AG04449 (cell line): ENCODE measurements at regions not wholly inside any gene's neighbourhood (a gene's known extent, or its start where the extent isn't known, plus 50 kb on each side); places are given as distances from the start of the nearest gene placed in this dataset.

Source experiments
- CTCF ChIA-PET: fragments of 350-600 bp; formaldehyde crosslinking; extraction: SDS; loops from one replicate; lab custom pipeline; 2021; ENCODE audit warnings: antibody characterized with exemption; lab: Yijun Ruan, JAX
- POLR2A ChIA-PET: fragments of 400-600, 350-600 bp; formaldehyde crosslinking; extraction: SDS; loops from one replicate; lab custom pipeline; 2020; ENCODE audit warnings: antibody characterized with exemption, inconsistent platforms; lab: Yijun Ruan, JAX
- DNase-seq: peaks from one replicate; pipeline ENCODE4 v3.0.0-alpha.2; 2010; ENCODE audit warnings: low read depth, low spot score
- H3K4me3 ChIP-seq: 2 replicates; pipeline ENCODE4 v1.5.1; 2011; ENCODE audit warnings: low read depth, mild to moderate bottlenecking, control low read depth, low read length
- TF ChIP-seq, protein P1 (sequence below): IDR thresholded peaks from one replicate; pipeline ENCODE4 v1.5.1; 2011; ENCODE audit warnings: mild to moderate bottlenecking, moderate library complexity, low read length, control low read depth, inconsistent platforms; ENCODE audit not compliant: insufficient read depth; ENCODE audit errors: missing control alignments

DNA sequence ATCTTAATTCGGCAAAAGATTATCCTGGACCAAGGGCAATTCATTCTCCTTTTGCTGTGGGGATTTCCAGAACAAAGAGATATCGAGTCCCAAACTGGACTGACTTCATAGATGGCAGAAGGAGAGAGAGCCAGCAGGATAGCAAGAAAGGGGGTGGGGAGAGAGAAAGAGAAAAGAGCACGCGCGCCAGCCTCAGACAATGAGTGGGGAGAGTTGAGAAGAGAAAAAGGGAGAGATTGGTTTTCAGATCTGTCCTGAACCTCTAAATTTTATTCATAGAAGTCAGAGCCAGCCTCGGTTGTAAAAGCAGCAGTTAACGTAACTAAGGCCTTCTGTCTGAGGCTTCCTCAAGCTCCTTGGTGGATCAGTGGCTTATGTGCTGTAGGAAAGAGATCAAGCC, 55.3 kb upstream of the ALDH1B1 start:
- POLR2A ChIA-PET, result no interaction called here
- TF ChIP-seq, protein P1, sequence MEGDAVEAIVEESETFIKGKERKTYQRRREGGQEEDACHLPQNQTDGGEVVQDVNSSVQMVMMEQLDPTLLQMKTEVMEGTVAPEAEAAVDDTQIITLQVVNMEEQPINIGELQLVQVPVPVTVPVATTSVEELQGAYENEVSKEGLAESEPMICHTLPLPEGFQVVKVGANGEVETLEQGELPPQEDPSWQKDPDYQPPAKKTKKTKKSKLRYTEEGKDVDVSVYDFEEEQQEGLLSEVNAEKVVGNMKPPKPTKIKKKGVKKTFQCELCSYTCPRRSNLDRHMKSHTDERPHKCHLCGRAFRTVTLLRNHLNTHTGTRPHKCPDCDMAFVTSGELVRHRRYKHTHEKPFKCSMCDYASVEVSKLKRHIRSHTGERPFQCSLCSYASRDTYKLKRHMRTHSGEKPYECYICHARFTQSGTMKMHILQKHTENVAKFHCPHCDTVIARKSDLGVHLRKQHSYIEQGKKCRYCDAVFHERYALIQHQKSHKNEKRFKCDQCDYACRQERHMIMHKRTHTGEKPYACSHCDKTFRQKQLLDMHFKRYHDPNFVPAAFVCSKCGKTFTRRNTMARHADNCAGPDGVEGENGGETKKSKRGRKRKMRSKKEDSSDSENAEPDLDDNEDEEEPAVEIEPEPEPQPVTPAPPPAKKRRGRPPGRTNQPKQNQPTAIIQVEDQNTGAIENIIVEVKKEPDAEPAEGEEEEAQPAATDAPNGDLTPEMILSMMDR, result no peak
- DNase-seq, result no peak
- H3K4me3 ChIP-seq, result no peak overlapping the region
- CTCF ChIA-PET, result interaction anchor here (1.6 to 2.1 kb wide), 2 partner anchors 37 to 176 kb away, joined by 3 to 5 read pairs; no protein-coding TSS in a partner anchor

DNA sequence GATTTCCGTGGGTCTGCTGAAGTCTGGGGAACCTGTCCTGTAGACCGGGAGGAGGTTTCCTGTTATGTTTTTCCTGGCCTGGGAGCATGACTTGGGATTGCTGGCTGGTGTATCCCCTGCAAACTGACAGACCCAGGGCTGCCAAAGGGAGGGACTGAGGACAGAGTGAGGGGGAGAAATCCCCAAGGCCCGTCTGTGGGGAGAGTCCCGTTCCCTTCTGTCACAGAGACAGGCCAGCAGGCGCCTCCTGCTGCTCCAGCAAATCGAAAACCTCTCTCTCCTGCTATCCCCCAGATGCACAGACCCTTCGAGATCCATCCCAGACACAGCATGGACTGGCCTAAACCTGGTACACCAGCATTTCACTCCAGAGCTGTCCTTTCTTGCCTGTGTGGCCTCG, 56.2 kb upstream of the ALDH1B1 start:
- TF ChIP-seq, protein P1, result no peak
- POLR2A ChIA-PET, result no interaction called here

GRCh38 chr9:38335686-38336085, 56.8 kb upstream of the ALDH1B1 start:
- ChIA-PET CTCF (interaction anchor here (0.7 kb wide), 1 partner anchor 72 kb away, joined by 3 read pairs; no protein-coding TSS in a partner anchor), POLR2A (no interaction called here)
- H3K4me3 ChIP-seq, result no peak overlapping the region
- TF ChIP-seq, protein P1, result no peak
- DNase-seq, result no peak

More for the DNA sequence above, 56.2 kb upstream of the ALDH1B1 start:
- CTCF ChIA-PET, result no interaction called here
- no peak overlapping the region for H3K4me3 ChIP-seq
- DNase-seq, result no peak

- POLR2A ChIA-PET, result no interaction called here
- DNase-seq, result no peak
- TF ChIP-seq, protein P1, result peak; percentile 37
- CTCF ChIA-PET, result interaction anchor here (0.7 to 2.0 kb wide), 8 partner anchors 11 to 421 kb away, joined by 3 to 5 read pairs (median 3); no protein-coding TSS in a partner anchor
- no peak overlapping the region for H3K4me3 ChIP-seq
Observed at GRCh38 chr9:38334234-38334633, 58.3 kb upstream of the ALDH1B1 start.

DNA sequence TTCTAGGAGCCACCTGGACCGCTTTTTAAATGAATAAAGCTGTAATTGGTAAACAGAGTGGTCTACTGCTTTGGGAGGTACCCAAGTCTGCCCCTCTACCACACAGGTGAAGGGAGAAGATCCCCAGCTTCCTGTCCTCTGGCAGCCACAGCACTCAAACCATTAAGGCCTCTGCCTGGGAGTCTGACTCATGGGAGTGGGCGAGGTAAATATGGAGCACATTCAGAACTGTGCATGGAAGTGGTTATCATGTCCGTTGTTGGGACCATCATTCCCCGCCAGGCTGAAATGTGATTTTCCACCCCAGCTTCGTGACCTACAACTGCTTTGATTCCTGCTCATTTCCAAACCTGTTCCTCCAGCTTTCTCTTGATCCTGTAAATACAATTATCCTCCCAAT, 59.5 kb upstream of the ALDH1B1 start:
- ChIA-PET POLR2A (no interaction called here), CTCF (interaction anchor here (1.1 to 2.0 kb wide), 7 partner anchors 12 to 419 kb away, joined by 3 to 5 read pairs (median 3); no protein-coding TSS in a partner anchor)
- no peak overlapping the region for H3K4me3 ChIP-seq
- DNase-seq, result no peak
- TF ChIP-seq, protein P1, result no peak

DNA sequence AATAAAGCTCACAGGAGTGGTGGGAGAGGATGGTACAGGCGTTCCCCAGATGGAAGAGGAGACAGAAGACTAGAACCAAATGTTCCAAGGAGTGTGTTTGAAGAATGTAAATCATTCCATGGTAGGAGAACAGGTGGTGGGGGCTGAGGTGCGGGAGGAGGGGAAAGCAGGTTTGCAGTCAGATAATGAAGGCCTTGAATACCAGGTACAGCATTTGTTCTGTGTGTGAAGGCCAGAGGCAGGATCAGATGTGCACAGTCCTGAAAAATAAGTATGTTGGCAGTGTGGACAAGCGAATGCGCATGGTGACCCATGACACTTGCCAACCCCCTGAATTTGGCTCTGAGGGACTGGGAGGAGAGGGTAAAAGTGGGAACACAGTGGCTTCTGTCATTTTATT, 59.9 kb upstream of the ALDH1B1 start:
- TF ChIP-seq, protein P1, result no peak
- no peak overlapping the region for H3K4me3 ChIP-seq
- ChIA-PET CTCF (interaction anchor here (1.1 to 2.0 kb wide), 3 partner anchors 13 to 419 kb away, joined by 3 to 5 read pairs (median 5); no protein-coding TSS in a partner anchor), POLR2A (no interaction called here)
- no peak for DNase-seq
